ENCODE measurements at regions not wholly inside any gene's neighbourhood (a gene's known extent, or its start where the extent isn't known, plus 50 kb on each side); places are given as distances from the start of the nearest gene placed in this dataset.

- Histone ChIP-seq H3K4me2 (no peak overlapping the region), H3K79me2 (replicated peaks; ENCODE audit: insufficient read depth) (no peaks in the 10 kb centered on the region), H4K20me1 (replicated peaks; ENCODE audit: insufficient read depth) (no peaks in the 10 kb centered on the region), H3K4me3 (no peak overlapping the region), H3F3A (replicated peaks; ENCODE audit: low read depth) (no peaks in the 10 kb centered on the region), H3K36me3 (ENCODE audit: insufficient read depth) (no peaks in the 10 kb centered on the region), H3K27ac (ENCODE audit: low read depth) (no peak overlapping the region), H3K4me1 (ENCODE audit: insufficient read depth) (peaks cover 61% of the 10 kb centered on the region), H2AFZ (no peak overlapping the region), H3K9me2 (ENCODE audit: insufficient read depth) (no peaks in the 10 kb centered on the region), H3K27me3 (ENCODE audit: insufficient read depth) (no peaks in the 10 kb centered on the region)
- Mint-ChIP-seq H3K36me3 (ENCODE audit: low read depth) (no peaks in the 10 kb centered on the region), H3K27me3 (ENCODE audit: insufficient read depth, low read depth, poor library complexity) (peaks cover 5% of the 10 kb centered on the region), H3K27ac (no peak overlapping the region), H3K9me3 (no peaks in the 10 kb centered on the region), H3K4me3 (no peak overlapping the region), H3K4me1 (peaks cover 61% of the 10 kb centered on the region)
- ATAC-seq (no peak), DNase-seq (ENCODE audit: low spot score) (no peak)
- no peak for TF ChIP-seq REST (IDR thresholded peaks at IDR 0.05; ENCODE audit: unreplicated experiment)
- no peak for TF ChIP-seq NANOG (IDR thresholded peaks at IDR 0.05; ENCODE audit: borderline replicate concordance)
- no peak for TF ChIP-seq ZNF114 (CRISPR knock-in tag; IDR thresholded peaks at IDR 0.05)
- TF ChIP-seq EZH2phosphoT487 (IDR thresholded peaks at IDR 0.05; ENCODE audit: unreplicated experiment), result no peak
- TF ChIP-seq ETS1 (IDR thresholded peaks at IDR 0.05), result no peak
- no peak for TF ChIP-seq EZH2 (IDR thresholded peaks at IDR 0.05; ENCODE audit: low read depth, unreplicated experiment)
These were observed 72.4 kb upstream of the RAP2B start for GRCh38 chr3:153089620-153090019.

DNA sequence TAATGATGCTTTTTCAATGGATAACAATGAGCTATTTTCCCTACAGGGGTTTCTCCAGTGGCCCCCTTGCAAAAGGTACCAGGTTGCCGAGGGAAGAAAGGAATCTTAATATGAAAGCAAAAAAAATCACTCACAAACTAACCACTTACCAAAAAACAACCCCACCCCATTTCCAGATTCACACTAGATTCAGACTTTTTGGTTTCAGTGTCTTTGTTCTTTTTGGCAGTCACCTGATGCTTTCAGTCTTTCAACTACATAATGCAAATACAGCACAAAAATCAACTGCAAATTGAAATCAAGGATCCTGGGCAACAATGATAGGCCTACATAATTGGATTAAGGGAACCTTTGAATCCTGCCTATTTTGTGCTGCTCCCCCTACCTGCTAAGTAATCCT, 71.1 kb upstream of the RAP2B start:
- TF ChIP-seq POLR2AphosphoS5 (IDR thresholded peaks at IDR 0.05; ENCODE audit: low read depth), result no peak
- TF ChIP-seq, protein P1, sequence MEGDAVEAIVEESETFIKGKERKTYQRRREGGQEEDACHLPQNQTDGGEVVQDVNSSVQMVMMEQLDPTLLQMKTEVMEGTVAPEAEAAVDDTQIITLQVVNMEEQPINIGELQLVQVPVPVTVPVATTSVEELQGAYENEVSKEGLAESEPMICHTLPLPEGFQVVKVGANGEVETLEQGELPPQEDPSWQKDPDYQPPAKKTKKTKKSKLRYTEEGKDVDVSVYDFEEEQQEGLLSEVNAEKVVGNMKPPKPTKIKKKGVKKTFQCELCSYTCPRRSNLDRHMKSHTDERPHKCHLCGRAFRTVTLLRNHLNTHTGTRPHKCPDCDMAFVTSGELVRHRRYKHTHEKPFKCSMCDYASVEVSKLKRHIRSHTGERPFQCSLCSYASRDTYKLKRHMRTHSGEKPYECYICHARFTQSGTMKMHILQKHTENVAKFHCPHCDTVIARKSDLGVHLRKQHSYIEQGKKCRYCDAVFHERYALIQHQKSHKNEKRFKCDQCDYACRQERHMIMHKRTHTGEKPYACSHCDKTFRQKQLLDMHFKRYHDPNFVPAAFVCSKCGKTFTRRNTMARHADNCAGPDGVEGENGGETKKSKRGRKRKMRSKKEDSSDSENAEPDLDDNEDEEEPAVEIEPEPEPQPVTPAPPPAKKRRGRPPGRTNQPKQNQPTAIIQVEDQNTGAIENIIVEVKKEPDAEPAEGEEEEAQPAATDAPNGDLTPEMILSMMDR (conservative IDR thresholded peaks at IDR 0.05; ENCODE audit: low read depth in 2 of 2), result peak; percentile 9 to 17; a peak in 1 of 4 replicates
- H3K27ac ChIP-seq (ENCODE audit: low read depth), result no peak overlapping the region
- H3K27ac Mint-ChIP-seq, result no peak overlapping the region
- H3K9me3 Mint-ChIP-seq, result no peaks in the 10 kb centered on the region
- H3K36me3 ChIP-seq (ENCODE audit: insufficient read depth), result no peaks in the 10 kb centered on the region
- H3K4me3 ChIP-seq, result no peak overlapping the region
- peaks cover 68% of the 10 kb centered on the region for H3K4me1 ChIP-seq (ENCODE audit: insufficient read depth)
- H2AFZ ChIP-seq, result no peak overlapping the region
- H3K79me2 ChIP-seq (replicated peaks; ENCODE audit: insufficient read depth), result no peaks in the 10 kb centered on the region
- no peaks in the 10 kb centered on the region; the same call in 2 of the 3 replicates for H3K36me3 Mint-ChIP-seq (ENCODE audit: low read depth)
- peaks cover 65% of the 10 kb centered on the region for H3K4me1 Mint-ChIP-seq
- H3K4me2 ChIP-seq, result 0 out of 2 replicates have a peak overlapping the region, but pooled peaks have one; percentile 3
- ATAC-seq (no peak), DNase-seq (ENCODE audit: low spot score) (no peak)
- H3F3A ChIP-seq (replicated peaks; ENCODE audit: low read depth), result no peaks in the 10 kb centered on the region
- no peaks in the 10 kb centered on the region for H3K9me2 ChIP-seq (ENCODE audit: insufficient read depth)
- H3K4me3 Mint-ChIP-seq, result no peak overlapping the region
- H3K27me3 ChIP-seq (ENCODE audit: insufficient read depth), result peaks cover 7% of the 10 kb centered on the region; the same call in 1 of the 2 replicates
- no peaks in the 10 kb centered on the region for H4K20me1 ChIP-seq (replicated peaks; ENCODE audit: insufficient read depth)
- peaks cover 8% of the 10 kb centered on the region for H3K27me3 Mint-ChIP-seq (ENCODE audit: insufficient read depth, low read depth, poor library complexity)

All from GM23338 (cell line).